HG02981 (cell line): ENCODE measurements at regions not wholly inside any gene's neighbourhood (a gene's known extent, or its start where the extent isn't known, plus 50 kb on each side); places are given as distances from the start of the nearest gene placed in this dataset.

Experiments
- ATAC-seq: cut with Tn5 transposase; IDR thresholded peaks from one replicate; pipeline ENCODE4 v1.9.1; 2021; ENCODE audit warnings: mild to moderate bottlenecking, moderate library complexity; ENCODE audit not compliant: unreplicated experiment

- no peak for ATAC-seq
Measured at GRCh38 chr6:47118611-47119010, 76.5 kb upstream of the ADGRF1 start.

- ATAC-seq, result no peak
Measured at GRCh38 chr6:47117314-47117713, 75.2 kb upstream of the ADGRF1 start.

GRCh38 chr6:47116606-47117005 is 74.5 kb upstream of the ADGRF1 start:
- no peak for ATAC-seq

- no peak for ATAC-seq
Measured at GRCh38 chr6:47116086-47116485, 74.0 kb upstream of the ADGRF1 start.

GRCh38 chr6:47114460-47114859 is 72.3 kb upstream of the ADGRF1 start:
- no peak for ATAC-seq

- no peak for ATAC-seq
Measured at GRCh38 chr6:47112317-47112716, 70.2 kb upstream of the ADGRF1 start.

GRCh38 chr6:47111685-47112084 is 69.6 kb upstream of the ADGRF1 start:
- ATAC-seq, result no peak

GRCh38 chr6:47109281-47109680 is 67.1 kb upstream of the ADGRF1 start:
- no peak for ATAC-seq

GRCh38 chr6:47106721-47107197 is 64.6 kb upstream of the ADGRF1 start:
- no peak for ATAC-seq

GRCh38 chr6:47106216-47106615 is 64.1 kb upstream of the ADGRF1 start:
- no peak for ATAC-seq

GRCh38 chr6:47105469-47106178 is 63.5 kb upstream of the ADGRF1 start:
- ATAC-seq, result no peak

- no peak for ATAC-seq
Measured at GRCh38 chr6:47103931-47104330, 61.8 kb upstream of the ADGRF1 start.

- no peak for ATAC-seq
Measured at GRCh38 chr6:47102331-47102730, 60.2 kb upstream of the ADGRF1 start.

- no peak for ATAC-seq
Measured at GRCh38 chr6:47098570-47098993, 56.5 kb upstream of the ADGRF1 start.

GRCh38 chr6:47097092-47097945 is 55.2 kb upstream of the ADGRF1 start:
- peak; percentile 87 for ATAC-seq

- ATAC-seq, result no peak
Measured at GRCh38 chr6:47096211-47096895, 54.2 kb upstream of the ADGRF1 start.

- no peak for ATAC-seq
Measured at GRCh38 chr6:47094241-47094925, 52.3 kb upstream of the ADGRF1 start.

- no peak for ATAC-seq
Measured at GRCh38 chr6:47093169-47093568, 51.0 kb upstream of the ADGRF1 start.

GRCh38 chr6:47091886-47092668 is 49.9 kb upstream of the ADGRF1 start:
- ATAC-seq, result no peak
